ENCODE measurements at regions not wholly inside any gene's neighbourhood (a gene's known extent, or its start where the extent isn't known, plus 50 kb on each side); places are given as distances from the start of the nearest gene placed in this dataset.

DNA sequence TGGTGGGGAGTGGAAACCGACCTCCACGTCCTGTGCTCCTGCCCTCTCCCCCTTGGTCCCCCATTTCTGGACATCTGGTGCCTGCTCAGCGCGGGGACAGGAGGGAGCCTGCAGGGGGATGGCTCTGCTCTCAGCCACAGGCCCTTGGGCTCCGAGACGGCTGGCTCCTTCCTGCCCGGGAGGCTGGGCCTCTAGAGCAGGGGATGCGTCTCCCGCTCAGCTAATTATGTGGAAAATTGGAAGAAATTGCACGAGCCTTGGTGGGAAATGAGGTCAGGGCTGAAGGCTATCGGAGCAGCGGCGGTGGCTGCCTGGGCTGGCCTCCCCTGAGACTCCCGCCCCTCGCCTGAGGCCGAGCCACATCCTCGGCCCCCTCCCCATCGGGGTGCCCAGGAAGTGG, 154.6 kb upstream of the CIBAR2 start:
- BruUV-seq (replicated peaks): no TSS peak
- TF ChIP-seq POLR2A (IDR thresholded peaks at IDR 0.05; ENCODE audit: low read depth, low read length) (no peak), FOS (IDR thresholded peaks at IDR 0.05; ENCODE audit: low read depth, low read length) (no peak), RAD21 (IDR thresholded peaks at IDR 0.05; ENCODE audit: low read length) (no peak), NFE2L2 (IDR thresholded peaks at IDR 0.05; ENCODE audit: low read depth, low read length) (no peak), RFX5 (IDR thresholded peaks at IDR 0.05; ENCODE audit: low read depth, low read length) (no peak), CHD1 (IDR thresholded peaks at IDR 0.05; ENCODE audit: low read depth, low read length) (no peak), BHLHE40 (IDR thresholded peaks at IDR 0.05; ENCODE audit: low read depth, low read length) (no peak), MXI1 (IDR thresholded peaks at IDR 0.05; ENCODE audit: borderline replicate concordance, low read depth, low read length) (no peak), MAFK (IDR thresholded peaks at IDR 0.05; ENCODE audit: low read depth, low read length) (no peak), SMC3 (IDR thresholded peaks at IDR 0.05; ENCODE audit: low read depth, low read length) (no peak), CEBPB (IDR thresholded peaks at IDR 0.05; ENCODE audit: low read depth, low read length) (no peak)
- TF ChIP-seq, protein P1, sequence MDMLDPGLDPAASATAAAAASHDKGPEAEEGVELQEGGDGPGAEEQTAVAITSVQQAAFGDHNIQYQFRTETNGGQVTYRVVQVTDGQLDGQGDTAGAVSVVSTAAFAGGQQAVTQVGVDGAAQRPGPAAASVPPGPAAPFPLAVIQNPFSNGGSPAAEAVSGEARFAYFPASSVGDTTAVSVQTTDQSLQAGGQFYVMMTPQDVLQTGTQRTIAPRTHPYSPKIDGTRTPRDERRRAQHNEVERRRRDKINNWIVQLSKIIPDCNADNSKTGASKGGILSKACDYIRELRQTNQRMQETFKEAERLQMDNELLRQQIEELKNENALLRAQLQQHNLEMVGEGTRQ (IDR thresholded peaks at IDR 0.05; ENCODE audit: low read depth, low read length): no peak
- TF ChIP-seq, protein P2, sequence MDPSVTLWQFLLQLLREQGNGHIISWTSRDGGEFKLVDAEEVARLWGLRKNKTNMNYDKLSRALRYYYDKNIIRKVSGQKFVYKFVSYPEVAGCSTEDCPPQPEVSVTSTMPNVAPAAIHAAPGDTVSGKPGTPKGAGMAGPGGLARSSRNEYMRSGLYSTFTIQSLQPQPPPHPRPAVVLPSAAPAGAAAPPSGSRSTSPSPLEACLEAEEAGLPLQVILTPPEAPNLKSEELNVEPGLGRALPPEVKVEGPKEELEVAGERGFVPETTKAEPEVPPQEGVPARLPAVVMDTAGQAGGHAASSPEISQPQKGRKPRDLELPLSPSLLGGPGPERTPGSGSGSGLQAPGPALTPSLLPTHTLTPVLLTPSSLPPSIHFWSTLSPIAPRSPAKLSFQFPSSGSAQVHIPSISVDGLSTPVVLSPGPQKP (IDR thresholded peaks at IDR 0.05; ENCODE audit: borderline replicate concordance, low read depth, low read length): no peak

More for the DNA sequence above, 154.6 kb upstream of the CIBAR2 start:
- ATAC-seq (ENCODE audit: low read depth) (no peak), DNase-seq (no peak)
- ChIA-PET CTCF (interaction anchor here (0.5 kb wide), 1 partner anchor 78 kb away, joined by 3 read pairs; no protein-coding TSS in a partner anchor), POLR2A (ENCODE audit: unreplicated experiment) (no interaction called here)
- Histone ChIP-seq H3K9me1 (ENCODE audit: insufficient read depth, low read length) (no peaks in the 10 kb centered on the region), H4K91ac (ENCODE audit: insufficient read depth, low read depth, low read length) (no peak overlapping the region), H2BK5ac (ENCODE audit: low read depth, low read length, poor library complexity, severe bottlenecking) (no peak overlapping the region), H3K9me3 (ENCODE audit: control insufficient read depth, insufficient read depth, low read length) (no peaks in the 10 kb centered on the region), H2AK9ac (replicated peaks; ENCODE audit: low read depth, low read length, poor library complexity) (no peak overlapping the region), H3K4me2 (ENCODE audit: low read depth, low read length) (no peak overlapping the region), H4K20me1 (ENCODE audit: insufficient read depth, low read length) (peaks cover 97% of the 10 kb centered on the region), H3K23ac (ENCODE audit: low read depth, low read length) (no peak overlapping the region), H3K9ac (ENCODE audit: low read depth, low read length) (no peak overlapping the region), H3K56ac (ENCODE audit: extremely low read depth, insufficient read depth, low read length) (no peak overlapping the region), H2AK5ac (ENCODE audit: low read depth, low read length) (no peak overlapping the region), H2BK20ac (ENCODE audit: low read depth, low read length) (no peak overlapping the region), H3K4ac (ENCODE audit: low read depth, low read length) (no peak overlapping the region), H3K36me3 (ENCODE audit: control insufficient read depth, insufficient read depth, low read length) (no peaks in the 10 kb centered on the region), H4K8ac (ENCODE audit: low read depth in 2 of 2, low read length in 2 of 2) (no peak overlapping the region), H3K27ac (ENCODE audit: insufficient read depth, low read length) (no peak overlapping the region), H2AFZ (replicated peaks; ENCODE audit: low read length, poor library complexity) (no peak overlapping the region), H3K18ac (ENCODE audit: low read depth, low read length) (no peak overlapping the region), H2BK15ac (ENCODE audit: low read depth, low read length) (no peak overlapping the region), H3K79me1 (ENCODE audit: low read depth in 1 of 2, low read length in 2 of 2) (peaks cover 11 to 67% of the 10 kb centered on the region in 2 experiments), H3K4me1 (ENCODE audit: control insufficient read depth, insufficient read depth, low read length) (no peaks in the 10 kb centered on the region), H3K4me3 (ENCODE audit: insufficient read depth, low read depth, low read length) (no peak overlapping the region), H3K14ac (replicated peaks; ENCODE audit: low read depth, low read length) (no peak overlapping the region), H3K27me3 (ENCODE audit: control insufficient read depth, insufficient read depth, low read length) (no peaks in the 10 kb centered on the region), H4K5ac (ENCODE audit: low read depth, low read length) (no peak overlapping the region), H2BK120ac (ENCODE audit: low read depth, low read length) (no peak overlapping the region)
- WGBS, 2 experiments (ENCODE audit: extremely low coverage in 2 of 2, insufficient read length in 1 of 2): 75% methylated on average over 6 of the region's 18 CpGs; no CpG with 5 or more reads in 1 of the 2 experiments
- in situ Hi-C loops (cut with MboI; ENCODE audit: low sequenced_read_pairs) (no loop called here), dilution Hi-C loops (cut with HindIII; ENCODE audit: low sequenced_read_pairs, unreplicated experiment) (no loop called here), intact Hi-C loops (cut with micrococcal nuclease) (no loop called here)

All from IMR-90 (cell line).